Endothelial cell of umbilical vein (primary cell): ENCODE measurements at regions not wholly inside any gene's neighbourhood (a gene's known extent, or its start where the extent isn't known, plus 50 kb on each side); places are given as distances from the start of the nearest gene placed in this dataset.

Source experiments
- CTCF ChIP-seq, 2 donors: IDR thresholded peaks; 1 replicate in 1 of 2; 2 replicates in 1 of 2; pipeline ENCODE4 v1.5.1; 2011; ENCODE audit warnings: low read length in 2 of 2, mild to moderate bottlenecking in 2 of 2, moderate library complexity in 2 of 2, control low read depth in 1 of 2, inconsistent platforms in 1 of 2, low read depth in 1 of 2; ENCODE audit not compliant: insufficient read depth in 1 of 2; ENCODE audit errors: extremely low read depth in 1 of 2
- EZH2 ChIP-seq: IDR thresholded peaks from 2 replicates; pipeline ENCODE4 v1.6.1; 2012; ENCODE audit warnings: borderline replicate concordance, low read depth, mild to moderate bottlenecking, moderate library complexity, low read length, inconsistent platforms; ENCODE audit not compliant: severe bottlenecking
- JUN ChIP-seq: IDR thresholded peaks from 2 replicates; pipeline ENCODE4 v1.6.1; 2011; ENCODE audit warnings: borderline replicate concordance, low read depth; ENCODE audit not compliant: insufficient read length, insufficient read depth
- POLR2A ChIP-seq: IDR thresholded peaks from 2 replicates; pipeline ENCODE4 v1.6.1; 2012; ENCODE audit warnings: low read depth, mild to moderate bottlenecking, control low read depth, low read length
- POLR2AphosphoS5 ChIP-seq: IDR thresholded peaks from 2 replicates; pipeline ENCODE4 v1.6.1; 2012; ENCODE audit warnings: low read depth, mild to moderate bottlenecking, control low read depth, low read length, moderate library complexity; ENCODE audit not compliant: insufficient read depth

- no peak for TF ChIP-seq CTCF (IDR thresholded peaks at IDR 0.05; ENCODE audit: extremely low read depth in 1 of 2, insufficient read depth in 1 of 2, low read depth in 1 of 2, low read length in 2 of 2)
- TF ChIP-seq POLR2A: no peak
- TF ChIP-seq POLR2AphosphoS5: no peak
- TF ChIP-seq JUN: no peak
- no peak for TF ChIP-seq EZH2
Measured at GRCh38 chr21:15966231-15966630, 236.4 kb downstream of the USP25 start.
